NCI-H1417 treated with DMSO at 0.1 percent for 48 hours (cell line): ENCODE measurements at regions not wholly inside any gene's neighbourhood (a gene's known extent, or its start where the extent isn't known, plus 50 kb on each side); places are given as distances from the start of the nearest gene placed in this dataset.

Experiments
- DNase-seq: peaks from one replicate; lab custom pipeline; 2025; lab: John Stamatoyannopoulos, UW

DNA sequence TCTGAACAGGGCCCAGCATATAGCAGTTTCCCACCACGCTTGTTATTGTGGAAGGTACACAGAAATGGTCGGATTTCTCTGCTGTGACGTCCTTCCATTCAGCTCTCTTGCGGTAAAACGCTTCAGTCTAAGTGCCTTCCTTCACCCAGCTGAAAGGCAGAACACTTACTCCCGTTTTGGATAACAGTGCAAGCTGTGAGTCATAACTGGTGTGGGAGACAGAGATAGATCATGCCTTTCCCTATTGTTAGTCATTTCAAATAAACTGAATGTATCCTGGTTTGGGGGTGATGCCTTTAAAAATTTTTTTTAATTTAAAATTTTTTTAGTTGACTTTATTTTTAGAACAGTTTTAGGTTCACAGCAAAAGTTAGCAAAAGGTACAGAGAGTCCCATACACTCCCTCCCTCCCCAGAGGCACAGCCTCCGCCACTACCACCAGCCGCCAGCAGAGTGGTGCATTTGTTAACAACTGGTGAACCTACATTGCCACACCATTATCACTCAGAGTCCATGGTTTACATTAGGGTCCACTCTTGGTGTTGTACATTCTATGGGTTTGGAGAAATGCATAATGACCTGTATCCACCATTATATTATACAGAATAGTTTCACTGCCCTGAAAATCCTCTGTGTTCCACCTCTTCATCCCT is 94.9 kb upstream of the NSMCE3 start:
- DNase-seq = no peak

- DNase-seq = no peak
Observed at GRCh38 chr15:29361560-29361959, 91.9 kb upstream of the NSMCE3 start.

GRCh38 chr15:29360152-29360551 is 90.5 kb upstream of the NSMCE3 start:
- DNase-seq = no peak

GRCh38 chr15:29356786-29357185 is 87.2 kb upstream of the NSMCE3 start:
- no peak for DNase-seq

DNA sequence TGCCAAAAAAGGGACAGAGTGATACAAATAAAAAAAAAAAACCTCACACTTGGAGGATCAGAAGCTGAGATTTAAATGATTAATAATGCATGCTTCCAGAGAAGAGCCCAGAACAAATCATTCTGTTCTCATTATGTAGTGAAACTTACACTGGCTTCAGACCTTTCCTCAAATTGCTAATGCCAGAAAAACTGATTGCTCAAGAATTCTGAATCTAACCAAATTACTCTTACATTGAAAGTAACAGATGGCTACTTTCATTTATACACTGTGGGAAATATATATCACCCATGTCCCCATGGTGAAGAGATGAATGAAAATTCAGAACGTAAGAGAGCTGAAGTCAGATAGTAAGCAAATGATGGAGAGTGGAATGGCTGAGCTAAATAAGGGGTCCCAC is 85.9 kb upstream of the NSMCE3 start:
- no peak for DNase-seq

DNA sequence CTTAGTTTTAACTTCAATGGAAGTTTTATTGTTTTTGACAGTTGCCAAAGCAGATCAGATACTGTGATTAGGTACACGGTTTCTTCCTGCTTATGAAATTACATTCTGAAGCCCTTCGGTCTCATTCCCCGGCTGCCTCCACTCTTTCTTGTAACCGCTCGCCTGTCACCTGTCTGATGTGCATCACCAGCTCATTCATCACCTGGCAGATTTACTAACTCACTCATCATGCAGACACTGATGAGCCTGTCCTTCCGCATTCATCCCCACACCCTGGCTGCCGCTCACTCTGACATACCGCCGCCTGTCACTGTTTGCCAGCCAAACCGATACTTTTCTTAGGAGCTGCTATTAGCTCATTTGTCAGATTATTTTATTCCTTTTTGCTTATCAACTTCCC is 82.8 kb upstream of the NSMCE3 start:
- DNase-seq = no peak

DNA sequence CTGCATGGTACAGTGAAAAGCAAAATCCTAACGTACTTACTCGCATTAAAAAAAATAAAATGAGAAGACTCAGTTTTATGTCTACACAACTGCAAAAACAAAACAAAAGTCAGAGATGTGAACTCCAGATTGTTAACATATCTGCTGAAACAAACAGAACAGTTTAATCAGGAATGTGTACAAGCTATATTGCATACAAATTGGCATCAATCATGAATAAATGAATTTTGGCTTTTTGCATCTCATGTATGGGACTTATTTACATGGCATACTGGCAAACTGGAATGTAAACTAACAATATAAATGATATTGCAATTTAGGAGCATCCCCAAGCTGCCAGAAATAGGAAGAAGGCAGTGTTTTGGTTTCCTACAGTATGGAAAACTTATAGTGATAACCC is 79.6 kb upstream of the NSMCE3 start:
- no peak for DNase-seq

- DNase-seq = no peak
Observed at GRCh38 chr15:29348336-29348914, 78.8 kb upstream of the NSMCE3 start.

- DNase-seq = no peak
Observed at GRCh38 chr15:29346998-29347397, 77.4 kb upstream of the NSMCE3 start.

DNA sequence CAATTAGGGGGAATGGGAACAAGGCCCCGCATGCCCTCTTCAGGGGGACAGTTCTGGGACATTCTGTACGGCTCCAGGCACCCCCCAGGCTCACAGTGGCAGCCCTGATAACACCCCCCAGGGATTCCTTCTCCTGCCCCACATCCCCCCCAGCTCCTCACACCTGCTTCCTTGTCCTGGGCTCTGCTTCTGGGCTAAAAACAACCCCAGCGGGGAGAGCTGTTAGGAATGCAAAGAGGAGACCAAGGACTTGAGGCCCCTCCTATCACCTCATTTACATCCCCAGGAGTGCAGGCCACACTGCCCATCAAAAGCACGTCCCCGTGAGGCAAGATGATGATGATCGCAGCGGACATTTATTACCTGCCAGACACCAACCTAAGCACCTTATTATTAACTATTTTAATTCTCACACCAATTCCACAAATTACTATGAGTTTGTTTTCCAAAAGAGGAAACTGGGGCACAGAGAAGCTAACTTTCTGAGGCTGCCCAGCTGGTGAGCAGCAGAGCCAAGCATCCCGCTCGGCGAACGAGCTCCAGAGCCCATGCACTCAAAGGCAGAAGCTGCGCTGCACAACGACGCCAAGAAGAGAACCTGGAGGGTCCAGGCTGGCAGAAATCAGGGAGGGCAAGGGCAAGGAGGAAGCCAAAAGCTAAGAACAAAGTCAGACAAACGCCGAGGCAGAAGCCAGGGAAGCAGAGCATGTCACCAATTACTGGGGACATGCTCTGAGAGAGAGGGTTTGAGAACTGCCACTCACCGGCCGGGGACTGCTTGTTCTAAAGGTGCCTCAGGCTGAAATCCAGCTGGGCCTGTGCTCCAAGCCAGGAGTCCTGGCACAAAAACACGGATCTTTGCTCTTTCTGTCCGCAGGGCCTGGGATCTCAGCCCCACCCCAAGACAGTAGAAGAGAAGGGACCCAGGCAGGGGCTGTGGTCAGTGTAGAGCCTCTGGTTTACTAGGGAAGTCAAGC is 76.2 kb upstream of the NSMCE3 start:
- DNase-seq = no peak

DNA sequence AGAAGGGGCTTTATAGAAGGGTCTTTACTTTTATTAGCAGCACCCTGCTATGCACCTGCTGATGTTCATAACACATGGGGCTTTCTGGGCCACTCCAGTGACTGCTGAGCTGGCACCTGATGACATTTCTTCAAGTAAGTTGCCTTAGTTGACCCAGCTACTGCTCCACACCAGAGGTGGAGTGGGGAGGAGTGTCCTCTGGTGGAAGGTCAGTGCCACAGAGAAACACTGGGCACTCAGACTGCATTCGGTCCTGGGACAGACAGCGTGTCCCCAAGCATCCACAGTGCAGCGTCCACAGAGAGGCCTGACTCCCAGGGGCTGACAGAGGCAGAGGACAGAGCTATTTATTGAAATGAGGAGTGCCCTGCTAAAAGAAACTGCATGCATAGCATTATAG is 74.9 kb upstream of the NSMCE3 start:
- no peak for DNase-seq

- no peak for DNase-seq
Observed at GRCh38 chr15:29343229-29343628, 73.6 kb upstream of the NSMCE3 start.

DNA sequence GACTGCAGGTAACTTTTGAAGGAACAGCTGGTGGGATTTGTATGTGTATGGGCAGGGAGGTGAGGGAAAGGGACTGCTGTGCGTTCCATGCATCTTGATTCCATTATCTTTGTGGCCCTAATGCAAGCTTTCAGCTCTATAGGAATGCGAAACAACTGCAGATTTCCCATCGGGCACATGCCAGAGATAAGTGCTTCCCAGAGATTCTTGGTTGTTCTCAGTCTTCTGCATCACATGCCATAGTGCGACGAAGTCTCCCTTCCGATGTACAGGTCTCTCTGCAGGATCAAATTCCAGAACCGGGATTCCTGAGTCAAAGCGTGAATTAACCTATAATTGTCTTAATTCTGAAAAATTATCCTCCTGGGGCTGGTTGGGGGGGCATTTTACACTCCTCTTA is 72.6 kb upstream of the NSMCE3 start:
- no peak for DNase-seq

DNA sequence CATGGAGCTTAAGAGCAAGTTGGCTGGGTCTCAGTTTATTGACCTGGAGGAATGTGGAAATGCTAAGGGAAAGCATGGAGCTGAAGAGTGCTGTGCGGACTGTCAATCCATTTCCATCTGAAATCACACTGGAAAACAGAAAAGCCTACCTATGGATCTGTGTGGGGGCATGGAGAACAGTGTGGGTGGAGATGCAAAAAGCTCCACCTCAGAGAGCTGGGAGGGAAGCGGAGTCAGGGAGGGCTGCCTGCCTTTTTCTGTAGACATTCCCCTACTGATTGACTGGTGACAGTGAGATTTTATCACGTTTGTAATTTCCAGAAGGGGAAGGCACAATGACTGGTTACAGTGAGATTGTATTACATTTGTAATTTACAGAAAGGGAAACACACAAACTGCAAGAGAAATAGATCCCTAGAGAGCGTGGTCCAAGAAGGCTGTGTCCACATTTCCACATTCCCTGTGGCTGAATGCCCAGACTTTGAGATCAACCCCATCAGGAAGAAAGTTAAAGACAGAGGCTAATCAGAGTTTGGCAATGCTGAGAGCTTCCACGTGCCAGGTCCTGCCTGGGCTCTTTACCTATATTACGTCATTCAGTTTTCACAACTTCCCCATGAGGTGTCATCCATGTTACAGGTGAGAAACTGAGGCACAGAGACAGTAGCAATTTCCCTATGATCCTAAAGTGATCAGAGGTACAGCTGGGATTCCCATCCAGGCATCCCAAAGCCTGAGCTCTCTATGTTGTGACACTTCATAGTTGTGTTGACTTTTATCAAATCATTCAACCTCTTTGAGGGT is 67.7 kb upstream of the NSMCE3 start:
- no peak for DNase-seq

DNA sequence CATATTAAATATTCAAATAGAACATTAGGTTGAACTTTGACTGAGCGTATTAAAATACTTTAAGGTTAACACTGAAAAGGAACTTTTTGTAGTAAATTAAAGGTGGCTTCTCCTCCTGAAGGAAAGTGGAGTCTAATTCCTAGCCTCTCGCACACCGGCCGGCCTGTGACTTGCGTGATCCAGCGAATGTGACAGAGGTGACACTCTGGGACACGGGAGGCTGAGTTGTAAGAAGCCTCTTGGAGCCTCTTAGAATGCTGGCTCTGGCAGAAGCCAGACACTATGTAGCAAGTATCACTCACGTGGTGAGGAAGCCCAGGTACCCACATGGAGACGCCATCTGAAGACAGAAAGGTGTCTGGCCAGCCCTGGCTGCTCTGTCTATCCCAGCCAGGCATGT is 64.9 kb upstream of the NSMCE3 start:
- DNase-seq = no peak

- no peak for DNase-seq
Observed at GRCh38 chr15:29333261-29333660, 63.6 kb upstream of the NSMCE3 start.

GRCh38 chr15:29331669-29332068 is 62.0 kb upstream of the NSMCE3 start:
- DNase-seq = no peak

DNA sequence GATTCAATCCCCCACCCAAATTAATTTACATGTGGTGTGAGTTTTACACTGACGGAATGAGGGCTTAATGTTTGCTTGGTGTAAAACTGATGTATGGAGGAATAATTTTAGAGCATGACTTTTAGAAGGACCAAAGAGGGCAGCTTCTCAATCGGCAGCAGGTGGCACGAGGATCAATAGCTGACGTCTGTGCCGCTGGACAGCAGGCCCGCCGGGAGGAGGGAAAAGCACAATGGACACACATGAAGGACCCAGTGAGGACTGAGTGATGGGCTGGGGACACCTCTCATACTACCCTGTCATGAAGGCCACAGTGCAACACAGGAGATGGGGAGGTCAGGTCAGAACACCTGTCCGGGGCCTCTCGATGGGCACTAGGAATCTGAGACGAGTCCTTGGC is 61.4 kb upstream of the NSMCE3 start:
- DNase-seq = no peak

DNA sequence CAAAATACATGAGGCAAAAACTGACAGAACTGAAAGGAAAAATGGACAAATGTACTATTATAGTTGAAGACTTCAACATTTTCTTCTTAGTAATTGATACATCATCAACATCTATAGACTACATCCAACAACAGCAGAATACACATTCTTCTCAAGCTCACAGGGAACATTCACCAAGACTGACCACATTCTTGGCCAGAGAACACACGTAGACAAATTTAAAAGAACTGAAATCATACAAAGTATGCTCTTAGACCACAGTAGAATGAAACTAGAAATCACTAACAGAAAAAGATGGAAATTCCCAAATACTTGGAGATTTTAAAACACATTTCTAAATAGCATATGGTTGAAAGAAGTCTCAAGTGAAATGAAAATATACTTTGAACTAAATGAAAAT is 55.1 kb upstream of the NSMCE3 start:
- DNase-seq = no peak

DNA sequence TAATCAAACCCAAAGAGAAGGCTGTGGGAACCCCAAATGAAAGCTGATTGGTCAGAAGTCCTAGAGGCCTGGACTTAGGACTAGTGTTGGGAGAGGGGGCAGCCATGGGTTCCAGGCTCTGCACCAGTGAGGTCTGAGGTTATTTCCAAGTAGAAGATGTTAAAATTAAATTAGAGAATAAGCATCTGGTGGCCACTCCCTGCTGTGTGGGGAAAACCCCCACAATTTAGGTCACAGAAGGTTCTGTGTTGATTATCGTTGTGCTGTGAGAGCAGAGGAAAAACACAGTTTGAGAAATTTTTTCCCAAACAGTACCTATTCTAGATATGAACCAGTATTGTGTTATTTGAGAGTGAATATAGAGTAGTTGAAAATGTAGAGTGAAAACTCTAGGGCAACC is 53.9 kb upstream of the NSMCE3 start:
- no peak for DNase-seq

GRCh38 chr15:29322415-29322814 is 52.8 kb upstream of the NSMCE3 start:
- peak; percentile 40 for DNase-seq

GRCh38 chr15:29320420-29320819 is 50.8 kb upstream of the NSMCE3 start:
- no peak for DNase-seq
